SK-N-SH treated with all-trans-retinoic acid at 6 μM for 48 hours (cell line): ENCODE measurements at regions not wholly inside any gene's neighbourhood (a gene's known extent, or its start where the extent isn't known, plus 50 kb on each side); places are given as distances from the start of the nearest gene placed in this dataset.

Experiments used
- ARNTL ChIP-seq: fragments of 450-650 bp; formaldehyde crosslinking; IDR thresholded peaks from 2 replicates; pipeline ENCODE4 v1.5.0; 2020; ENCODE audit warnings: low read depth, mild to moderate bottlenecking, moderate library complexity, borderline replicate concordance
- BACH2 ChIP-seq: fragments of 250-450 bp; sonication (Bioruptor Pico); IDR thresholded peaks from 2 replicates; pipeline ENCODE4 v1.9.0; 2021; ENCODE audit warnings: mild to moderate bottlenecking, borderline replicate concordance
- CREB5 ChIP-seq: fragments of 250-450 bp; sonication (Bioruptor Pico); IDR thresholded peaks from 2 replicates; pipeline ENCODE4 v1.5.1; 2020; ENCODE audit warnings: low read depth, mild to moderate bottlenecking, moderate library complexity
- PATZ1 ChIP-seq: fragments of 250-450 bp; sonication (Bioruptor Pico); IDR thresholded peaks from 2 replicates; pipeline ENCODE4 v1.8.0; 2020; ENCODE audit warnings: mild to moderate bottlenecking, moderate library complexity, borderline replicate concordance
- PPARA ChIP-seq: fragments of 250-450 bp; sonication (Bioruptor Pico); IDR thresholded peaks from 2 replicates; pipeline ENCODE4 v1.5.0; 2020; ENCODE audit warnings: mild to moderate bottlenecking, borderline replicate concordance
- TCF4 ChIP-seq: fragments of 250-450 bp; sonication (Bioruptor Pico); IDR thresholded peaks from 2 replicates; pipeline ENCODE4 v1.8.0; 2021; ENCODE audit warnings: mild to moderate bottlenecking, moderate library complexity, borderline replicate concordance
- TOX ChIP-seq: fragments of 250-450 bp; sonication (Bioruptor Pico); IDR thresholded peaks from 2 replicates; pipeline ENCODE4 v1.8.0; 2021; ENCODE audit warnings: mild to moderate bottlenecking, moderate library complexity, borderline replicate concordance
- ZFP3 ChIP-seq: fragments of 250-450 bp; sonication (Bioruptor Pico); IDR thresholded peaks from 2 replicates; pipeline ENCODE4 v1.5.0; 2020; ENCODE audit warnings: mild to moderate bottlenecking, moderate library complexity
- ZNF565 ChIP-seq: fragments of 450-650 bp; formaldehyde crosslinking; conservative IDR thresholded peaks from 2 replicates; pipeline ENCODE4 v1.5.0; 2020; ENCODE audit warnings: low read depth, mild to moderate bottlenecking, moderate library complexity
- TF ChIP-seq, protein P1 (sequence below): fragments of 250-450 bp; sonication (Bioruptor Pico); IDR thresholded peaks from 2 replicates; pipeline ENCODE4 v1.5.1; 2021; ENCODE audit warnings: mild to moderate bottlenecking, moderate library complexity

GRCh38 chr7:49273897-49274296 is 349.6 kb downstream of the CDC14C start:
- TF ChIP-seq CREB5 (no peak), ARNTL (CRISPR knock-in tag) (no peak), TOX (CRISPR knock-in tag) (no peak), TCF4 (no peak), ZFP3 (CRISPR knock-in tag) (no peak), PATZ1 (CRISPR knock-in tag) (no peak), PPARA (CRISPR knock-in tag) (no peak), BACH2 (CRISPR knock-in tag) (no peak), ZNF565 (CRISPR knock-in tag) (no peak)
- TF ChIP-seq, protein P1, sequence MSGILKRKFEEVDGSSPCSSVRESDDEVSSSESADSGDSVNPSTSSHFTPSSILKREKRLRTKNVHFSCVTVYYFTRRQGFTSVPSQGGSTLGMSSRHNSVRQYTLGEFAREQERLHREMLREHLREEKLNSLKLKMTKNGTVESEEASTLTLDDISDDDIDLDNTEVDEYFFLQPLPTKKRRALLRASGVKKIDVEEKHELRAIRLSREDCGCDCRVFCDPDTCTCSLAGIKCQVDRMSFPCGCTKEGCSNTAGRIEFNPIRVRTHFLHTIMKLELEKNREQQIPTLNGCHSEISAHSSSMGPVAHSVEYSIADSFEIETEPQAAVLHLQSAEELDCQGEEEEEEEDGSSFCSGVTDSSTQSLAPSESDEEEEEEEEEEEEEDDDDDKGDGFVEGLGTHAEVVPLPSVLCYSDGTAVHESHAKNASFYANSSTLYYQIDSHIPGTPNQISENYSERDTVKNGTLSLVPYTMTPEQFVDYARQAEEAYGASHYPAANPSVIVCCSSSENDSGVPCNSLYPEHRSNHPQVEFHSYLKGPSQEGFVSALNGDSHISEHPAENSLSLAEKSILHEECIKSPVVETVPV (CRISPR knock-in tag) = no peak
